GM12892 (cell line): ENCODE measurements at regions not wholly inside any gene's neighbourhood (a gene's known extent, or its start where the extent isn't known, plus 50 kb on each side); places are given as distances from the start of the nearest gene placed in this dataset.
A peak's percentile ranks its signal among the peaks of the same experiment; 100 is the strongest.
"Not testable (repeated sequence)": the region's sequence is repeated elsewhere in the genome, so short reads cannot be mapped to it uniquely, and the experiment has no call there.

ENCODE experiments used
- DNase-seq: peaks from one replicate; pipeline ENCODE4 v3.0.0; 2011; ENCODE audit not compliant: insufficient read length
- FAIRE-seq: peaks from 2 replicates; lab custom pipeline; 2011; peaks lifted over from hg19 to GRCh38; lab: Jason Lieb, UNC
- POLR2A ChIP-seq: IDR thresholded peaks from 2 replicates; pipeline ENCODE4 v1.6.1; 2011; ENCODE audit warnings: low read depth, low read length, control low read depth
- POLR2AphosphoS5 ChIP-seq: IDR thresholded peaks from 2 replicates; pipeline ENCODE4 v1.6.1; 2011; ENCODE audit warnings: low read depth, low read length, control low read depth
- TAF1 ChIP-seq: IDR thresholded peaks from 2 replicates; pipeline ENCODE4 v1.6.1; 2011; ENCODE audit warnings: low read depth, mild to moderate bottlenecking, control low read depth, low read length, borderline replicate concordance

- TF ChIP-seq POLR2AphosphoS5: no peak
- TF ChIP-seq POLR2A: no peak
- TF ChIP-seq TAF1: no peak
- DNase-seq (no peak), FAIRE-seq (no peak)
Observed at GRCh38 chr1:178587096-178587495, 74.2 kb downstream of the TEX35 start.

GRCh38 chr1:178587975-178588374 lies 75.1 kb downstream of the TEX35 start:
- FAIRE-seq (no peak), DNase-seq (no peak)
- TF ChIP-seq TAF1 (no peak), POLR2A (no peak), POLR2AphosphoS5 (no peak)

- DNase-seq, FAIRE-seq: not testable (repeated sequence)
Observed at GRCh38 chr1:178589042-178589441, 76.1 kb downstream of the TEX35 start.

- FAIRE-seq, DNase-seq: not testable (repeated sequence)
Observed at GRCh38 chr1:178591811-178592210, 78.9 kb downstream of the TEX35 start.

GRCh38 chr1:178593515-178593914 lies 80.6 kb downstream of the TEX35 start:
- DNase-seq: no peak
- FAIRE-seq: no peak
- no peak for TF ChIP-seq POLR2A
- TF ChIP-seq POLR2AphosphoS5: no peak
- TF ChIP-seq TAF1: no peak

GRCh38 chr1:178594133-178594532 lies 81.2 kb downstream of the TEX35 start:
- DNase-seq (no peak), FAIRE-seq (no peak)
- TF ChIP-seq TAF1: no peak
- no peak for TF ChIP-seq POLR2A
- no peak for TF ChIP-seq POLR2AphosphoS5

GRCh38 chr1:178595491-178595890 lies 82.6 kb downstream of the TEX35 start:
- no peak for FAIRE-seq
- DNase-seq: no peak
- TF ChIP-seq POLR2AphosphoS5: no peak
- no peak for TF ChIP-seq POLR2A
- no peak for TF ChIP-seq TAF1

GRCh38 chr1:178599087-178599486 lies 86.2 kb downstream of the TEX35 start:
- no peak for TF ChIP-seq POLR2AphosphoS5
- TF ChIP-seq POLR2A: no peak
- no peak for TF ChIP-seq TAF1
- FAIRE-seq: no peak
- DNase-seq: no peak

- no peak for DNase-seq
- peak; percentile 42 for FAIRE-seq
- TF ChIP-seq TAF1: no peak
- TF ChIP-seq POLR2AphosphoS5: no peak
- TF ChIP-seq POLR2A: no peak
Observed at GRCh38 chr1:178599745-178600144, 86.8 kb downstream of the TEX35 start.

- DNase-seq (no peak), FAIRE-seq (no peak)
- TF ChIP-seq TAF1 (no peak), POLR2A (no peak), POLR2AphosphoS5 (no peak)
Observed at GRCh38 chr1:178603926-178604325, 91.0 kb downstream of the TEX35 start.

- no peak for TF ChIP-seq TAF1
- no peak for TF ChIP-seq POLR2AphosphoS5
- TF ChIP-seq POLR2A: no peak
- DNase-seq (no peak), FAIRE-seq (peak; percentile 27)
Observed at GRCh38 chr1:178606839-178607238, 93.9 kb downstream of the TEX35 start.

- TF ChIP-seq POLR2A: no peak
- no peak for TF ChIP-seq POLR2AphosphoS5
- no peak for TF ChIP-seq TAF1
- FAIRE-seq (peak; percentile 27), DNase-seq (no peak)
Observed at GRCh38 chr1:178607718-178608408, 95.0 kb downstream of the TEX35 start.

GRCh38 chr1:178609015-178609414 lies 96.1 kb downstream of the TEX35 start:
- TF ChIP-seq TAF1 (no peak), POLR2AphosphoS5 (no peak), POLR2A (no peak)
- DNase-seq (no peak), FAIRE-seq (no peak)

GRCh38 chr1:178610690-178611410 lies 97.9 kb downstream of the TEX35 start:
- not testable (repeated sequence) for FAIRE-seq, DNase-seq
